ENCODE measurements at regions not wholly inside any gene's neighbourhood (a gene's known extent, or its start where the extent isn't known, plus 50 kb on each side); places are given as distances from the start of the nearest gene placed in this dataset.

GRCh38 chr19:56912401-56913112 lies 72.0 kb upstream of the PEG3 start:
- TF ChIP-seq POLR2A (IDR thresholded peaks at IDR 0.05; ENCODE audit: low read length) (no peak), GATA1 (IDR thresholded peaks at IDR 0.05; ENCODE audit: low read depth, low read length) (no peak)

All from erythroblast (primary cell).